Progenitor cell of endocrine pancreas (in vitro differentiated cells): ENCODE measurements at regions not wholly inside any gene's neighbourhood (a gene's known extent, or its start where the extent isn't known, plus 50 kb on each side); places are given as distances from the start of the nearest gene placed in this dataset.

ENCODE experiments used
- DNase-seq: peaks from one replicate; pipeline ENCODE4 v3.0.0; 2021; ENCODE audit warnings: low spot score; ENCODE audit not compliant: unreplicated experiment
- H3K27ac Mint-ChIP-seq: 2 replicates; pipeline ENCODE4 v1.8.0; 2021; ENCODE audit warnings: mild to moderate bottlenecking, moderate library complexity, mixed read lengths
- H3K27me3 Mint-ChIP-seq: 2 replicates; pipeline ENCODE4 v1.8.0; 2021; ENCODE audit warnings: mixed read lengths
- H3K36me3 Mint-ChIP-seq: 2 replicates; pipeline ENCODE4 v1.8.0; 2022; ENCODE audit warnings: mixed read lengths; ENCODE audit not compliant: insufficient read depth
- H3K4me1 Mint-ChIP-seq: 2 replicates; pipeline ENCODE4 v1.8.0; 2021; ENCODE audit warnings: low read depth, mixed read lengths
- H3K4me3 Mint-ChIP-seq: 2 replicates; pipeline ENCODE4 v1.8.0; 2021; ENCODE audit warnings: low read depth, mild to moderate bottlenecking, moderate library complexity, mixed read lengths
- H3K9me3 Mint-ChIP-seq: 2 replicates; pipeline ENCODE4 v1.8.0; 2021; ENCODE audit warnings: low read depth, mixed read lengths
- CTCF ChIP-seq: fragments of 200-600 bp; sonication (generic); IDR thresholded peaks from one replicate; pipeline ENCODE4 v1.5.0; 2021; ENCODE audit warnings: antibody characterized with exemption, mild to moderate bottlenecking; ENCODE audit not compliant: unreplicated experiment

- H3K4me1 Mint-ChIP-seq = no peaks in the 10 kb centered on the region
Observed at GRCh38 chr2:19471491-19471890, 113.1 kb upstream of the OSR1 start.

GRCh38 chr2:19465978-19466377 lies 107.6 kb upstream of the OSR1 start:
- no peak for DNase-seq
- Mint-ChIP-seq H3K9me3 (peaks cover 11% of the 10 kb centered on the region), H3K27me3 (no peaks in the 10 kb centered on the region), H3K27ac (no peak overlapping the region), H3K4me1 (peaks cover 3% of the 10 kb centered on the region), H3K4me3 (no peak overlapping the region), H3K36me3 (peaks cover 1% of the 10 kb centered on the region)
- no peak for TF ChIP-seq CTCF

More at GRCh38 chr2:19471491-19471890, 113.1 kb upstream of the OSR1 start:
- H3K36me3 Mint-ChIP-seq = no peaks in the 10 kb centered on the region
- H3K4me3 Mint-ChIP-seq = no peak overlapping the region
- TF ChIP-seq CTCF = no peak
- no peaks in the 10 kb centered on the region for H3K27me3 Mint-ChIP-seq
- no peak overlapping the region for H3K27ac Mint-ChIP-seq
- no peak for DNase-seq
- H3K9me3 Mint-ChIP-seq = peaks cover 2% of the 10 kb centered on the region

GRCh38 chr2:19462256-19462645 lies 103.8 kb upstream of the OSR1 start:
- no peak overlapping the region for H3K4me3 Mint-ChIP-seq
- H3K9me3 Mint-ChIP-seq = peaks cover 8% of the 10 kb centered on the region
- peaks cover 1% of the 10 kb centered on the region for H3K36me3 Mint-ChIP-seq
- H3K4me1 Mint-ChIP-seq = peaks cover 3% of the 10 kb centered on the region
- no peak overlapping the region for H3K27ac Mint-ChIP-seq
- DNase-seq = no peak
- no peaks in the 10 kb centered on the region for H3K27me3 Mint-ChIP-seq
- no peak for TF ChIP-seq CTCF

- no peak overlapping the region for H3K4me3 Mint-ChIP-seq
Observed at GRCh38 chr2:19461504-19462255, 103.3 kb upstream of the OSR1 start.

GRCh38 chr2:19460761-19461160 lies 102.3 kb upstream of the OSR1 start:
- Mint-ChIP-seq H3K36me3 (no peaks in the 10 kb centered on the region), H3K4me1 (peaks cover 3% of the 10 kb centered on the region), H3K4me3 (no peak overlapping the region), H3K9me3 (peaks cover 8% of the 10 kb centered on the region), H3K27me3 (no peaks in the 10 kb centered on the region), H3K27ac (no peak overlapping the region)
- TF ChIP-seq CTCF = no peak
- DNase-seq = no peak

More at GRCh38 chr2:19461504-19462255, 103.3 kb upstream of the OSR1 start:
- peaks cover 1% of the 10 kb centered on the region for H3K36me3 Mint-ChIP-seq
- H3K9me3 Mint-ChIP-seq = peaks cover 8% of the 10 kb centered on the region
- no peak for TF ChIP-seq CTCF
- no peak overlapping the region for H3K27ac Mint-ChIP-seq
- no peaks in the 10 kb centered on the region for H3K27me3 Mint-ChIP-seq
- H3K4me1 Mint-ChIP-seq = peaks cover 3% of the 10 kb centered on the region
- DNase-seq = no peak
